Gastrocnemius medialis (tissue), 4 donors: ENCODE measurements at regions not wholly inside any gene's neighbourhood (a gene's known extent, or its start where the extent isn't known, plus 50 kb on each side); places are given as distances from the start of the nearest gene placed in this dataset.

Source experiments
- POLR2A ChIP-seq, 2 donors: fragments of 450-650 bp; IDR thresholded peaks; one replicate each; pipeline ENCODE4 v1.6.1; 2017; ENCODE audit warnings: antibody characterized with exemption in 2 of 2, mild to moderate bottlenecking in 2 of 2, moderate library complexity in 2 of 2
- TF ChIP-seq, protein P1 (sequence below), 5 experiments: fragments of 450-650 bp in 3 of 5; fragments of 200-600 bp in 2 of 5; sonication (generic) in 2 of 5; IDR thresholded peaks in 4 of 5; conservative IDR thresholded peaks in 1 of 5; 1 replicate in 4 of 5; 2 replicates in 1 of 5; pipeline ENCODE4 v1.5.1; 2016 to 2019; ENCODE audit warnings: antibody characterized with exemption in 5 of 5, mild to moderate bottlenecking in 3 of 5, moderate library complexity in 3 of 5

DNA sequence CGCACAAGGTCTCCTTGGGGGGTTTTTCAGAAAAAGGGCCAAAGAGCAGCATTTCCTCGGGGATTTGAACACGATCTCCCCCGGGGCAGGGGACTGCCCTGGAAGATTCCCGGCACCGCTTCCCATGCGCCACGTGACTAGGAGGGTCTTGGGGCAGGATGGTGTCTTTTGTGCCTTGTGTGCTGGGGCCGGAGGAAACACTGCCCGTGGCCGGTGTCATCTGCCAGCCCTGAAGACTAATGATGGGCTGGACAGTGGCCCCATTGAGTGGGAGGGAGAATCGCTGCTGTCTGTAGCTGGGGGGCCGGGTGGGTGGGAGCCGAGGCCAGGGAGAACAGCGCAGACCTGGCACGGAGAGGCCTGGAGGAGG is 315.1 kb downstream of the SEC14L1 start:
- TF ChIP-seq, protein P1, sequence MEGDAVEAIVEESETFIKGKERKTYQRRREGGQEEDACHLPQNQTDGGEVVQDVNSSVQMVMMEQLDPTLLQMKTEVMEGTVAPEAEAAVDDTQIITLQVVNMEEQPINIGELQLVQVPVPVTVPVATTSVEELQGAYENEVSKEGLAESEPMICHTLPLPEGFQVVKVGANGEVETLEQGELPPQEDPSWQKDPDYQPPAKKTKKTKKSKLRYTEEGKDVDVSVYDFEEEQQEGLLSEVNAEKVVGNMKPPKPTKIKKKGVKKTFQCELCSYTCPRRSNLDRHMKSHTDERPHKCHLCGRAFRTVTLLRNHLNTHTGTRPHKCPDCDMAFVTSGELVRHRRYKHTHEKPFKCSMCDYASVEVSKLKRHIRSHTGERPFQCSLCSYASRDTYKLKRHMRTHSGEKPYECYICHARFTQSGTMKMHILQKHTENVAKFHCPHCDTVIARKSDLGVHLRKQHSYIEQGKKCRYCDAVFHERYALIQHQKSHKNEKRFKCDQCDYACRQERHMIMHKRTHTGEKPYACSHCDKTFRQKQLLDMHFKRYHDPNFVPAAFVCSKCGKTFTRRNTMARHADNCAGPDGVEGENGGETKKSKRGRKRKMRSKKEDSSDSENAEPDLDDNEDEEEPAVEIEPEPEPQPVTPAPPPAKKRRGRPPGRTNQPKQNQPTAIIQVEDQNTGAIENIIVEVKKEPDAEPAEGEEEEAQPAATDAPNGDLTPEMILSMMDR (IDR thresholded peaks at IDR 0.05 in 4 of 5, conservative IDR thresholded peaks at IDR 0.05 in 1 of 5): no peak
- no peak for TF ChIP-seq POLR2A (IDR thresholded peaks at IDR 0.05)
